HG03457 (cell line): ENCODE measurements at regions not wholly inside any gene's neighbourhood (a gene's known extent, or its start where the extent isn't known, plus 50 kb on each side); places are given as distances from the start of the nearest gene placed in this dataset.

Source experiments
- ATAC-seq: cut with Tn5 transposase; IDR thresholded peaks from one replicate; pipeline ENCODE4 v1.9.1; 2021; ENCODE audit warnings: moderate number of reproducible peaks; ENCODE audit not compliant: unreplicated experiment

- ATAC-seq = no peak
These were observed 120.4 kb upstream of the KLF7 start for GRCh38 chr2:207286106-207286505.

DNA sequence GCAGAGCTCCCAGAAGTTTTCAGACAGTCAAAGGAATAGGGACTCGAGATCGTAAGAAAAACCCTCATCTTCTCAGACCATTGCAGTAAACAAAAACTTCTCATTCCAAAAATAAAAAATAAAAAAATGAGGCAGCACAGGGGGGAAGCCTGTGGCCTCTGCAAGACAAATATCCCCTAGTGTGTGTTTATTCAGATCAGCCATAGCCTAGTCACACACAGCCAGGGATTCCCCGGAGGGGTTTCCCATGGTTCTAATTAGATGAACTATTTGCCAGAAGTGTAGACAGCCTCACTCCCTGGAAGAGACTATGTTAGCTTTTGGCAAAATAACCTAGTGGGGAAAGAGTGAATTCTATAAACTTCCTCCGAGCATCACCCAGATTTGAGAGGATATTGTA is 122.9 kb upstream of the KLF7 start:
- peak; percentile 70 for ATAC-seq

GRCh38 chr2:207289295-207290018 is 123.7 kb upstream of the KLF7 start:
- no peak for ATAC-seq

GRCh38 chr2:207290833-207291624 is 125.3 kb upstream of the KLF7 start:
- no peak for ATAC-seq

- no peak for ATAC-seq
These were observed 126.0 kb upstream of the KLF7 start for GRCh38 chr2:207291625-207292252.

GRCh38 chr2:207296265-207296948 is 130.7 kb upstream of the KLF7 start:
- ATAC-seq = no peak

DNA sequence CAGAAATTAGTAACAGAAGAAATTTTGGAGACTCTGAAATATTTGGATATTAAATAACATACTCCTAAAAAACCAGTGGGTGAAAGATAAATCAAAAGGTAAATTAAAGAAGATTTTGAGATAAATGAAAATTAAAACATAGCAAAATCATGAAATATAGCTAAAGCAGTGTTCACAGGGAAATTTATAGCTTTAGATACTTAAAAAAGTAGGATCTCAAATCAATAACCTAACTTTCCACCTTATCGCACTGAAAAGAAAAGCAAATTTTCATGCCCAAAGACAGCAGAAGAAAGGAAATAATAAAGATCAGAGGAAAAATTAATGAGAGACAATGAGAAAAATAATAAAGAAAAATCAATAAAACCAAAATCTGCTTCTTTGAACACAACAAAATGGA is 135.1 kb upstream of the KLF7 start:
- ATAC-seq = no peak

DNA sequence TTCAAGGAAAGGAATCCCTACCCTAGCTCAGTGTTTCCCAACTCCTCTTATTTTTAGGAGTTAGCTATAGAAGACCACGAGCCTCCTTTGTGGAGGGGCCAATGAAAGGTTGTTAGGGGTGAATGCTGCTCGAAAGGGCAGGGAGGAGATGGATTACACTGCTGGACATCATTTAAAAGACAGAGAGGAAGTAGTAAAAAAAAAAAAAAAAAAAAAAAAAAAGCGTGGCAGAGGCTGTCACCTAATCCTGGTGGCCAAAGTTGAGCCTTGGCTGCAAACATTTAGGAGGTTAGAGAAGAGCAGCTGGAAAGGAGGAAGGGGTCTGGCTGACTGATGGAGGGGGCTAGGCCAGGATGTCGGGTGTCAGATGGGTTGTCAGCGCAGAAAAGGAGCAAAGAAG is 139.0 kb upstream of the KLF7 start:
- ATAC-seq = no peak

DNA sequence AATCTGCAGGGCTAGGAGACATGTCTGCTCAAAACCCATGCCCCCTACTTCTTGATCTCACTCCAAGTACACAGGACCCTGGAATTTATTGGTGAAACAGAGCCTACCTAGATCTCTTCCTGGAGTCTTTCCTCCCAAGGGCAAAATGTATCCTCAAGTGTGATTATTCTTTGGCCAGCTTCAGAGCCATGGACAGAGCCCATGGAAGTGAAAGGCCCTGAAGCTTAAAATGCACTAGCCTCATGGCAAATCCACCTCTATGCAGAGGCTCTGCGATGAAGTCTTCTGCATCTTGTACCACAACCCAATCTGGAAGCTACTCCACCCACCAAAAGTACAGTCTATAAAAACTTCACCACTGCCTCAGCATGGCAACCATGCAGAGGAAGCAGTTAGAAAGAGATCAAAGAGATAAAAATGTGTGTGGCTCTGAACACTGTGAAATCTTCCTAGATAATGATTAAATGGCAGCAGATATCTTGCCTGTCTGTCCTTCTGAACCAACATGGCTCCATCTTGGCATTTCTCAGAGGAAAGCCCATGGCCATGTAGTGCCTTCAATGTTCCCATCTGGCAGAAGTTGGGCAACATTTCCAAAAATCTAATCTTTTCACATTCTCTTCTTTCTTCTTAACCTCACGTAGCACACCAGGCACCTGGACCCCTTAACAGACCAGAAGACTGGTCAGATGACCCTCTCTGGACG is 142.9 kb upstream of the KLF7 start:
- no peak for ATAC-seq

- no peak for ATAC-seq
These were observed 145.7 kb upstream of the KLF7 start for GRCh38 chr2:207311316-207312005.

DNA sequence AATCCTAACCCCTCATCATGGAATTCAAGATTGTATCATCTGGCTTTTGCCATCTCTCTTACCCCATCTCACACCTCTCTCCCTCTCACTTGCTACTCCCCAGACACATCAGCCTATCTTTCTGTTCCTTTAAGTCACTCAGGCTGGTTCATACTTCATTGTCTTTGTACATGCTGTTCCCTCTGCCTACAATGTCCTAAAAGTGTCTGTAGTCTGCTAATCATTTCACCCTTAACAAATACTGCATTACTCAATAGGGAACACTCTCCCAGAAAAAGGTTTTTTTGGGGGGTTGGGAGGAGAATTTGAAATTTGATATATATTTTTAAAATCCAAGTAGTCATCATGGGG is 146.2 kb upstream of the KLF7 start:
- no peak for ATAC-seq

DNA sequence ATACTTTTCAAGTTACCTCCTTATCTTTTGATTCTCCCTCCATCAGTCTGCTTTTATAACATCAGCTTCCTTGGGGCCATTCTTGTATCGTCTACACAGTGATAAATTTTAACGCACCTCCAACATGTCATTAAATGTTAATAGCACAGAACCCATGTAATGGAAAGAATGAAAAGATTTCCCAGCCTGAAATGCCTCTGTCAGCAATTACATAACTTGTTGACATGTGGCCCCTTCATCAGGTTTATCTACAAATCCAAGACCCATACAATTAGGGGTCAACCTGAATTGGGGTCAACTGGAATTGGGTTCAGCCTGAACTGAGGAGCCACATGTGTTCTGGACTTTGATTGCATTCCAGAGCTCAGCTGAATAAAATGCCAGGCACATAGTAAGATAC is 148.2 kb upstream of the KLF7 start:
- ATAC-seq = no peak

DNA sequence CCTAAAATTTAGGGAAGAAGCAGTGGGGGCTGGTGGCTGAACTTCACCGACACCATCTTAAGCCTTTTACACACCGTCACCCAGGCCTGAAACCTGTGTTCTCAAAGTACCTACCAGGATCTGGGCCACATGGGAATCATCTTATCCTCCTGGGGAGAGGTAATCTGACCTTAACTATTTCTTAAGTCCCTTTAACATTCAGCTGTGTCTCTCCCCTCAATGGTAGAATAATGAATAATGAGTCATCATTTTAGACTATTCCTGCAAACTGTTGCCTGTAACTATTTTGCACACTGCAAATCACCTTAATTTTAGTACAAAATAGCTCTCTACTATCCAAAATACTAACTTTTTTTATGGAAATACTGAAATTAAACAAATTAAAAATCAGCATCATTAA is 149.4 kb upstream of the KLF7 start:
- ATAC-seq = no peak

DNA sequence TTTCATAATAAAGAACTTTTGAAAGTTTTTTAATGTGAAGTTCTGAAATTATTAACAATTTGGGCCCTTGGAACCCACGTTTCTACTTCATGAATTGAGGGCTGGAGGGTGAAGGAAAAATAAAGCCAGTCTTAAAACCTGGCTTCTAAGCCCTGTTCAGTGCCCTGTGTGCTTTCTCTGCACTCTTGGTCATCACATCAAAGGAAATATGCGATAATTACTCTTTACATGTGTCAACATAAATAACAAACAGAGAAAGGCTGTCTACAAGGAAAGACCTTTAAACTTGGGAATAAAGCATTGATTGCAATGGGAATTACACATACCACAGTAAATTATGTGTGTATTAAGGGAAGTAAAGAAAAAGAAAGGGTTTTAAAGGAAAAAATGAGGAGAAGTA is 150.7 kb upstream of the KLF7 start:
- ATAC-seq = no peak

DNA sequence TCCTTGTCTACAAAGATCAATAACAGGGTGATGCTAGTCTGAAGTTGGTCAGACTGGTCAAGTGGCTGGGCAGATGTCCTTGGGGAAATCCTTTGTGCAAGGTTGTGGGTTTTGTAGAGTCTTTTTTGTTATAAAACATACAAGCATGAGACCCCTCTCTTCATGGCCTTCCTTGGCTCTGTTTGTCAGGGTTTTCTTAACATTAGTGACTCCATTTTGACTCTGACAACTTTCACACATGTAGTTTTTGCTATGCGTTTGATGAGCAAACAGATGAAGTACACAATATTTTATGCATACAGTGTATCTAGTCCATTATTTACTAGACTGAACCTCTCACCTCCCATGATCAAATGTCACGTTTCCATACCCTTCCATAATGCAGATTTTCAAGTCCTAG is 151.2 kb upstream of the KLF7 start:
- no peak for ATAC-seq

GRCh38 chr2:207317378-207317984 is 151.7 kb upstream of the KLF7 start:
- no peak for ATAC-seq

GRCh38 chr2:207318181-207318628 is 152.5 kb upstream of the KLF7 start:
- no peak for ATAC-seq

DNA sequence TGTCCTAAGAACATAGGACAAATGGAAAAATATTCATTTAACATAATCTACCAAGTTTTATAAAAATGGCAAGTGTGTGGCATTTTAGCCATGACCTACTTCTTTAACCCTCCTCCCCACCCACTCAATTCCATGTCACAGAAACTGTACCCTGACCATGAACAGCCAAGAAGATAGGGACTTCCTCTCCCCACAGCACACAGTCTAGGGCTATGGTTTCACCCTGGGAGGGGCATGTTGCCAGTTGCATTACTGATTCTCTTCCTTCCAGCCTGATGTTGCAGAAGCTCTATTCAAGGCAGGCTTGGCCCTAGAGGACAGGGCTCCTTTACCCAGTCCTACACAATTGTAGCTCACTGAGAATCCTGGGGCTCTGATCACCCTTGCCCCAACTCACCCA is 153.6 kb upstream of the KLF7 start:
- no peak for ATAC-seq

- no peak for ATAC-seq
These were observed 154.8 kb upstream of the KLF7 start for GRCh38 chr2:207320381-207321159.
